Amygdala (tissue), 56 donors: ENCODE measurements at regions not wholly inside any gene's neighbourhood (a gene's known extent, or its start where the extent isn't known, plus 50 kb on each side); places are given as distances from the start of the nearest gene placed in this dataset.
A peak's percentile ranks its signal among the peaks of the same experiment; 100 is the strongest.
"Not testable (repeated sequence)": the region's sequence is repeated elsewhere in the genome, so short reads cannot be mapped to it uniquely, and the experiment has no call there.

Experiments used
- DNase-seq, 56 donors: peaks; one replicate each; lab custom pipeline; 2025; lab: John Stamatoyannopoulos, UW

DNA sequence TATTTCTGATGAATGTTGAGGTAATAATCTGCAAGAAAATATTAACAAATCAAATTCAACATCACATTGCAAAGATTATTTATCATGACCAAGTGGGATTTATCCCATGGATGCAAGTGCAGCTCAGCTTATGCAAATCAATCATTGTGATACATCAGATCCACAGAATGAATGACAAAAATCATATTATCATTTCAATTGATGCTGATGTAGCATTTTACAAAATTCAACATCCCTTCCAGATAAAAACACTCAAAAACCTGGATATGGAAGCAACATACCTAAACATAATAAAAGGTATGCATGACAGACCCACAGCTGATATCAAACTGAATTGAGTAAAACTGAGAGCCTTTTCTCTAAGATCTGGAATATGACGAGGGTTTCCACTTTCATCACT lies 1915.4 kb downstream of the ARAP2 start:
- no peak for DNase-seq

DNA sequence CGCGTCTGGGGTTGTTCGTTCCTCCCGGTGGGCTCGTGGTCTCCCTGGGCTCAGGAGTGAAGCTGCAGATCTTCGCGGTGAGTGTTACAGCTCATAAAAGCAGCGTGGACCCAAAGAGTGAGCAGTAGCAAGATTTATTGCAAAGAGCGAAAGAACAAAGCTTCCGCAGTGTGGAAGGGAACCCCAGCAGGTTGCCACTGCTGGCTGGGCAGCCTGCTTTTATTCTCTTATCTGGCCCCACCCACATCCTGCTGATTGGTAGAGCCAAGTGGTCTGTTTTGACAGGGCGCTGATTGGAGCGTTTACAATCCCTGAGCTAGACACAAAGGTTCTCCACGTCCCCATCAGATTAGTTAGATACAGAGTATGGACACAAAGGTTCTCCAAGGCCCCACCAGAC lies 1909.2 kb downstream of the ARAP2 start:
- not testable (repeated sequence) for DNase-seq

- DNase-seq, result not testable (repeated sequence)
Measured at GRCh38 chr4:34335556-34335955, 1908.8 kb downstream of the ARAP2 start.

- DNase-seq, result no peak
Measured at GRCh38 chr4:34362654-34363053, 1881.7 kb downstream of the ARAP2 start.

- no peak for DNase-seq
Measured at GRCh38 chr4:34363842-34364241, 1880.5 kb downstream of the ARAP2 start.

DNA sequence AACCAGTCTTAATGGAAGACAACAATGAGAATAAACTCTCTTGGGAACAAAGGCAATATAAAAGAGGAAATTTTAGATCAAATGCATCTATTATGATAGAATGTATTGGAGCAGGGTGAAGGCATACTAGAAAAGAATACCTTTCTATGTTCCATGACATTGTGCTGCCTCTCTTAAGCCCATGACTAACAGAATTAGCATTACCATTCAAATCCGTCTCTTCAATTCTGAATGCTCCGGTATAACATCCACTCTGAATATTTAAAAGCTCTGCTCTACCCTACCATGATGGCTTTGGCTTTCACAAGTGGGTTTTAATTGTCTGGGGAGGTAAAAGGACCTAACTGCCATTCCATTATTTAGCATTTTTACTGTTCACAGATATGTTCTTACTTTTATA lies 1878.4 kb downstream of the ARAP2 start:
- no peak for DNase-seq

DNA sequence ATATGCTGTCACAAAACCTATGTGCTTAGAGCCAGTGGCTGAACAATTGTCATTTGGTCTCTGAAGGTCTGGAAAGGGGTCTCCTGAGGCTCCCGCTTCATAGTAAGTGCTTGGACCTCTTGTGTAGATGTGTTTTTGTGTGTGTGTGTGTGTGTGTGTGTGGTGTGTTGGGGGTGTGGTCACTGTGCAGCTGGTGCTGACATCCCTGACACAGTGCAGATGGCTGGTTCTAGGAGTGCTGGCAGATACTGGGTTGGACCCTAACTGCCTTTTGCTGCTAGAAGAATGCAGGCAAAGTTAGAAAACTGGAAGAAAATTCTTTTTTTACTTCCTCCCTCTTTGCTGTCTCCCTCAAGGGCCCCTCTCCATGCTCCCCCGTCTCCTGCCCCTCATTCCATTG lies 1872.6 kb downstream of the ARAP2 start:
- no peak for DNase-seq

DNA sequence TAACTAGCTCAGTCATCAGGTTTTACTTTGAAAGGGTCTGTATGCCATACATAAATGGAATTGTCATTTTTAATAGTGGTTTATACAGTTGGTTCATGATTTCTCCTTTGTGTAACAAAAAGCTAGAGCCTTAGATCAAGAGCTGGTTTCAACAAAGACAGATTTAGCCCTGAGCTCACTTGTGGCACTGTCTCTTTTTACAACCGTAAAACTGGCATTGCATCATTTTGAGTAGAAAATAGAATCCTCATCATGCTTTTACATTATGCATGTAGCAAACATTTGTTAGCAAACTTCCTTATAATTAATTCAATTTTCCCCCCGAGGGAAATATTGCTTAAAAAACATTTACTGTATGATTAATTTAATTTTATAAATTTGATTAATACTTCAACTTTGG lies 1871.5 kb downstream of the ARAP2 start:
- DNase-seq, result no peak

DNA sequence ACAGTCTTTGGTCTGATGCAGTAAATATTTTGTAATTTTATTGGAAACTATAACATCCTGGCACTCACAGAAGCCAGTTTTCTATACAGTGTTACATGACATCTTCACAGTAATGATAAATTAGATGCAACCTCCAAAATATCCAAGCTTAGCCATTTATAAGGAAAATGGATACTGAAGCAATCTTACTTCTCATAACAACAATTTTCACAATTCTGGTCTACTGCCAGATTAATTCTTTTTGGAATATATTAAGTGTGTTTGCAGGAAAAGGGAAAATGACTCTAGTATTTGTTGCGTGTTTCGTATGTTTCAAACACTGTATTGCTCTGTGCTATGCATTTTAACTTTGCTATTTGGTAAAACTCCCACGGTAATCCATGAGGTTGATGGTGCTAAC lies 1870.9 kb downstream of the ARAP2 start:
- no peak for DNase-seq

- no peak for DNase-seq
Measured at GRCh38 chr4:34412233-34412632, 1832.1 kb downstream of the ARAP2 start.

DNA sequence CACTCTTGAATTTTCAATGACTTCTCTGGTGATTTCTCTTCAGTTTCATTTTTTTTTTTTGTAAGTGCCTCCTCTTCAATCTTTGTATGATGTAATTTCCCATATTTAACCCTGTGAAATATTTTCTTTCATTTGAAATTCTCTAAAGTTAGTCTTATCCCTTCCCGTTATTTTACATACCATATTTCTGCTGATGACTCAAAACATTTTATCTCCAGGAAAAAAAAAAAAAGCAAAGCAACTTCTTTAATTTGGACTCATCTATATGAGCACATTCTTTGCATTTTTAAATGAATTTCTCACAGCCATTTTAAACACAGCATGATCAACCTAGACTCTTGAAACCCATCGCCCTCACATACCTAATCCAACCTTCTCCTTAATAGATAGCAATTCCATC lies 1831.4 kb downstream of the ARAP2 start:
- DNase-seq, result no peak

GRCh38 chr4:34417160-34417559 lies 1827.2 kb downstream of the ARAP2 start:
- DNase-seq, result no peak

DNA sequence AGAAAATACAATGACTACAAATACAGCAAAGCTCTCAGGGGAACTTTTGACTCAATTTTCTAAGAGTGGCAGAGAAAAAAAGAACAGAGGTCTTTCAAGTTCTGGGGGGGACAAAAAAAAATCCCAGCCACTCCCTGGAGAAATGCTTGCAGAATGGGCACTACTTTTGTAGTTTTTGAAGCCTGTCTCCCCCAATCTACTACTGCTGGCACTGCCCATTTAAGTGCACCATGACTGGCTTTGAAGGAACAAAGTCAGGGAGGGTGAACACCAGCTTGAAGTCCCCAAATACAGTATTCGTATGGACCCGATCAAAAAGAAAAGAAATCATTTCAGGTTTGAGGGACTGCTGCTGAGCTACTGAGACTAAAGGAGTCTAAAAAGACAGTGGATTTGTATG lies 1824.4 kb downstream of the ARAP2 start:
- no peak for DNase-seq

GRCh38 chr4:34422472-34423175 lies 1821.7 kb downstream of the ARAP2 start:
- DNase-seq, result peak in 1 of 56 donors; percentile 0

- no peak for DNase-seq
Measured at GRCh38 chr4:34432706-34433105, 1811.6 kb downstream of the ARAP2 start.

- DNase-seq, result not testable (repeated sequence)
Measured at GRCh38 chr4:34434377-34434776, 1809.9 kb downstream of the ARAP2 start.

GRCh38 chr4:34464196-34464595 lies 1780.1 kb downstream of the ARAP2 start:
- no peak for DNase-seq

DNA sequence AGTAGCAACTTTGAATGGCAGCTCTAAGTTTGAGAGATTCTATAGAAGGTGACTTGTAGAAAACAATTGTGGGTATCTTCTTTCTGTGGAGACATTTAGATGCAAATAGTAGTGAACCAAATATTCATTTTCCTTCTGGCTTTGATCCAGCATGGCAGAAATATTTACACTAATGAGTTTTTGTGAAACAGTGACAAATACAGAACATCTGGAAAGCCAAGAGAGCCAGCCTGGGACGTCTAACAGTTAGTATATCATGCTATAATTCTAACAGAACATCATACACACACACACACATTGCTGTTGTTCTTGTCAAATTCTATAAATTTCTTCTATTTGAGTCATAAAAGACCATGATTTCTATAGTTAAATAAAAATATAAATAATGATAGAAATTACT lies 1777.9 kb downstream of the ARAP2 start:
- DNase-seq, result no peak

- no peak for DNase-seq
Measured at GRCh38 chr4:34469516-34469915, 1774.8 kb downstream of the ARAP2 start.

- no peak for DNase-seq
Measured at GRCh38 chr4:34485252-34485651, 1759.1 kb downstream of the ARAP2 start.

GRCh38 chr4:34486461-34487363 lies 1757.6 kb downstream of the ARAP2 start:
- DNase-seq, result peak in 1 of 56 donors; percentile 2

- DNase-seq, result no peak
Measured at GRCh38 chr4:34492414-34492813, 1751.9 kb downstream of the ARAP2 start.
